ENCODE measurements at regions not wholly inside any gene's neighbourhood (a gene's known extent, or its start where the extent isn't known, plus 50 kb on each side); places are given as distances from the start of the nearest gene placed in this dataset.
"Not testable (repeated sequence)": the region's sequence is repeated elsewhere in the genome, so short reads cannot be mapped to it uniquely, and the experiment has no call there.

GRCh38 chr7:25454020-25454419, 225.7 kb upstream of the NPVF start:
- no peak for DNase-seq (ENCODE audit: low spot score)

- DNase-seq (ENCODE audit: low spot score), result no peak
These were observed 226.3 kb upstream of the NPVF start for GRCh38 chr7:25454562-25455041.

GRCh38 chr7:25455683-25456251, 227.5 kb upstream of the NPVF start:
- no peak for DNase-seq (ENCODE audit: low spot score)

- no peak for DNase-seq (ENCODE audit: low spot score)
These were observed 228.3 kb upstream of the NPVF start for GRCh38 chr7:25456467-25457171.

GRCh38 chr7:25459057-25459456, 230.8 kb upstream of the NPVF start:
- DNase-seq (ENCODE audit: low spot score), result no peak

GRCh38 chr7:25460433-25460832, 232.1 kb upstream of the NPVF start:
- DNase-seq (ENCODE audit: low spot score), result no peak

- no peak for DNase-seq (ENCODE audit: low spot score)
These were observed 241.4 kb upstream of the NPVF start for GRCh38 chr7:25469669-25470068.

GRCh38 chr7:25476863-25477499, 248.7 kb upstream of the NPVF start:
- no peak for DNase-seq (ENCODE audit: low spot score)

- not testable (repeated sequence) for DNase-seq (ENCODE audit: low spot score)
These were observed 249.9 kb upstream of the NPVF start for GRCh38 chr7:25478221-25478620.

GRCh38 chr7:25478925-25479324, 250.6 kb upstream of the NPVF start:
- DNase-seq (ENCODE audit: low spot score), result no peak

GRCh38 chr7:25481891-25482290, 253.6 kb upstream of the NPVF start:
- DNase-seq (ENCODE audit: low spot score), result no peak

- no peak for DNase-seq (ENCODE audit: low spot score)
These were observed 254.3 kb upstream of the NPVF start for GRCh38 chr7:25482631-25483030.

- DNase-seq (ENCODE audit: low spot score), result no peak
These were observed 256.7 kb upstream of the NPVF start for GRCh38 chr7:25485026-25485425.

- no peak for DNase-seq (ENCODE audit: low spot score)
These were observed 258.4 kb upstream of the NPVF start for GRCh38 chr7:25486656-25487055.

- no peak for DNase-seq (ENCODE audit: low spot score)
These were observed 265.6 kb upstream of the NPVF start for GRCh38 chr7:25493805-25494366.

- DNase-seq (ENCODE audit: low spot score), result no peak
These were observed 266.6 kb upstream of the NPVF start for GRCh38 chr7:25494896-25495295.

GRCh38 chr7:25495342-25496250, 267.3 kb upstream of the NPVF start:
- DNase-seq (ENCODE audit: low spot score), result no peak

- DNase-seq (ENCODE audit: low spot score), result no peak
These were observed 268.4 kb upstream of the NPVF start for GRCh38 chr7:25496476-25497368.

- DNase-seq (ENCODE audit: low spot score), result no peak
These were observed 272.2 kb upstream of the NPVF start for GRCh38 chr7:25500393-25500921.

- DNase-seq (ENCODE audit: low spot score), result no peak
These were observed 275.0 kb upstream of the NPVF start for GRCh38 chr7:25503306-25503705.

Measured in HuH-7.5 (cell line).